ENCODE measurements at regions not wholly inside any gene's neighbourhood (a gene's known extent, or its start where the extent isn't known, plus 50 kb on each side); places are given as distances from the start of the nearest gene placed in this dataset.

GRCh38 chr18:47390410-47391024 is 139.1 kb upstream of the SKOR2 start:
- TF ChIP-seq CTCF (conservative IDR thresholded peaks at IDR 0.05), result no peak
- TF ChIP-seq ZFX (IDR thresholded peaks at IDR 0.05), result no peak
